Dedifferentiated amniotic fluid mesenchymal stem cell (primary cell): ENCODE measurements at regions not wholly inside any gene's neighbourhood (a gene's known extent, or its start where the extent isn't known, plus 50 kb on each side); places are given as distances from the start of the nearest gene placed in this dataset.
"Not testable (repeated sequence)": the region's sequence is repeated elsewhere in the genome, so short reads cannot be mapped to it uniquely, and the experiment has no call there.

Source experiments
- DNase-seq: peaks from one replicate; pipeline ENCODE4 v3.0.0-alpha.2; 2016; ENCODE audit errors: extremely low spot score

- DNase-seq: not testable (repeated sequence)
These were observed 58.8 kb upstream of the ANKRD30BL start for GRCh38 chr2:132220589-132220988.

- DNase-seq: not testable (repeated sequence)
These were observed 60.1 kb upstream of the ANKRD30BL start for GRCh38 chr2:132221886-132222285.

- DNase-seq: no peak
These were observed 90.6 kb upstream of the ANKRD30BL start for GRCh38 chr2:132252191-132252893.

- no peak for DNase-seq
These were observed 91.1 kb upstream of the ANKRD30BL start for GRCh38 chr2:132252894-132253264.

- DNase-seq: no peak
These were observed 91.9 kb upstream of the ANKRD30BL start for GRCh38 chr2:132253496-132254305.

GRCh38 chr2:132254306-132254919 lies 92.7 kb upstream of the ANKRD30BL start:
- DNase-seq: not testable (repeated sequence)

GRCh38 chr2:132255714-132256113 lies 94.0 kb upstream of the ANKRD30BL start:
- no peak for DNase-seq

GRCh38 chr2:132256251-132256902 lies 94.6 kb upstream of the ANKRD30BL start:
- no peak for DNase-seq

GRCh38 chr2:132256903-132257300 lies 95.2 kb upstream of the ANKRD30BL start:
- not testable (repeated sequence) for DNase-seq

GRCh38 chr2:132257301-132258171 lies 95.8 kb upstream of the ANKRD30BL start:
- DNase-seq: not testable (repeated sequence)

GRCh38 chr2:132259276-132259675 lies 97.5 kb upstream of the ANKRD30BL start:
- DNase-seq: not testable (repeated sequence)

- not testable (repeated sequence) for DNase-seq
These were observed 103.8 kb upstream of the ANKRD30BL start for GRCh38 chr2:132265595-132265994.

GRCh38 chr2:132267105-132267497 lies 105.3 kb upstream of the ANKRD30BL start:
- no peak for DNase-seq

GRCh38 chr2:132267498-132268283 lies 105.9 kb upstream of the ANKRD30BL start:
- peak; percentile 40 for DNase-seq

GRCh38 chr2:132268284-132268976 lies 106.7 kb upstream of the ANKRD30BL start:
- DNase-seq: not testable (repeated sequence)

GRCh38 chr2:132268977-132269523 lies 107.3 kb upstream of the ANKRD30BL start:
- DNase-seq: no peak

- no peak for DNase-seq
These were observed 108.5 kb upstream of the ANKRD30BL start for GRCh38 chr2:132270255-132270654.

GRCh38 chr2:132270981-132271546 lies 109.3 kb upstream of the ANKRD30BL start:
- DNase-seq: no peak

- DNase-seq: not testable (repeated sequence)
These were observed 110.0 kb upstream of the ANKRD30BL start for GRCh38 chr2:132271794-132272193.
